Astrocyte of the cerebellum (primary cell): ENCODE measurements at regions not wholly inside any gene's neighbourhood (a gene's known extent, or its start where the extent isn't known, plus 50 kb on each side); places are given as distances from the start of the nearest gene placed in this dataset.

Experiments used
- DNase-seq: peaks from one replicate; pipeline ENCODE4 v3.0.0-alpha.2; 2011; ENCODE audit warnings: low read depth
- H3K4me3 ChIP-seq: 2 replicates; pipeline ENCODE4 v1.5.1; 2011; ENCODE audit warnings: mild to moderate bottlenecking, low read depth, low read length, moderate library complexity
- CTCF ChIP-seq: IDR thresholded peaks from 2 replicates; pipeline ENCODE4 v1.5.1; 2012; ENCODE audit warnings: low read length, low read depth, moderate library complexity, mild to moderate bottlenecking; ENCODE audit errors: missing control alignments
- in situ Hi-C: cut with HindIII; loops from 2 replicates; pipeline ENCODE4 v1.10.0; 2017; ENCODE audit warnings: low sequenced_read_pairs

- in situ Hi-C loops: no loop called here
- no peak overlapping the region for H3K4me3 ChIP-seq
- no peak for DNase-seq
- TF ChIP-seq CTCF: no peak
Measured at GRCh38 chr1:2857521-2857920, 56.0 kb upstream of the TTC34 start.

GRCh38 chr1:2858676-2859075, 57.2 kb upstream of the TTC34 start:
- no peak overlapping the region for H3K4me3 ChIP-seq
- in situ Hi-C loops: no loop called here
- DNase-seq: no peak
- no peak for TF ChIP-seq CTCF

- no peak for TF ChIP-seq CTCF
- no peak for DNase-seq
- H3K4me3 ChIP-seq: no peak overlapping the region
- in situ Hi-C loops: no loop called here
Measured at GRCh38 chr1:2859219-2859880, 57.9 kb upstream of the TTC34 start.

GRCh38 chr1:2859881-2860430, 58.5 kb upstream of the TTC34 start:
- in situ Hi-C loops: no loop called here
- DNase-seq: no peak
- TF ChIP-seq CTCF: no peak
- H3K4me3 ChIP-seq: no peak overlapping the region

GRCh38 chr1:2860476-2861142, 59.1 kb upstream of the TTC34 start:
- in situ Hi-C loops: no loop called here
- no peak overlapping the region for H3K4me3 ChIP-seq
- no peak for DNase-seq
- TF ChIP-seq CTCF: no peak

GRCh38 chr1:2861143-2861987, 59.9 kb upstream of the TTC34 start:
- no peak overlapping the region for H3K4me3 ChIP-seq
- DNase-seq: no peak
- TF ChIP-seq CTCF: no peak
- in situ Hi-C loops: no loop called here
